ENCODE measurements at regions not wholly inside any gene's neighbourhood (a gene's known extent, or its start where the extent isn't known, plus 50 kb on each side); places are given as distances from the start of the nearest gene placed in this dataset.

DNA sequence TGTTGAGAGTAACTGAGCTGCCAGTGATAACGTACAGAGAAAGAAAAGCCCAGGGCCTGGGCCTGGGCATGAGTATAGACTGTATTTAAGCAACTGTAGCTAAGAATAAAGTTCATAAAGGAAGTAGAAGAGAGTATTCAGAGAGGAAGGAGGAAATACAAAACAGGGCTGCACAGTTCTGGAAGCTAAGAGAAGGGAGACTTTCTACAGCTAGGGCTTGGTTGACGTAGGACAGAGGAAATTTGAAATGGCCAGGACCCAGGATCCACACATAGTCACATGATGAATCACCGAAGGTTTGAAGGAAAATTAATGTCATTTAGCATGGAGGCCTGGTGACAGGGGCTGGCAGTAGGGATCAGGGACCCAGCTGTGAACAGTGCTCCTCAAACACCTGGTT is 66.7 kb downstream of the ARL4A start:
- no peaks in the 10 kb centered on the region for H3K79me2 ChIP-seq (ENCODE audit: insufficient read depth, low read length)
- no peak overlapping the region for H3K4me2 ChIP-seq (ENCODE audit: low read depth, low read length, poor library complexity, severe bottlenecking)
- H3F3A ChIP-seq (ENCODE audit: insufficient read depth): no peaks in the 10 kb centered on the region
- no peaks in the 10 kb centered on the region for H3K9me3 ChIP-seq (ENCODE audit: insufficient read depth, low read length)
- no peaks in the 10 kb centered on the region for H3K9me2 ChIP-seq (replicated peaks; ENCODE audit: insufficient read depth, low read length)
- H4K20me1 ChIP-seq (ENCODE audit: low read depth, low read length): no peaks in the 10 kb centered on the region
- TF ChIP-seq, protein P1, sequence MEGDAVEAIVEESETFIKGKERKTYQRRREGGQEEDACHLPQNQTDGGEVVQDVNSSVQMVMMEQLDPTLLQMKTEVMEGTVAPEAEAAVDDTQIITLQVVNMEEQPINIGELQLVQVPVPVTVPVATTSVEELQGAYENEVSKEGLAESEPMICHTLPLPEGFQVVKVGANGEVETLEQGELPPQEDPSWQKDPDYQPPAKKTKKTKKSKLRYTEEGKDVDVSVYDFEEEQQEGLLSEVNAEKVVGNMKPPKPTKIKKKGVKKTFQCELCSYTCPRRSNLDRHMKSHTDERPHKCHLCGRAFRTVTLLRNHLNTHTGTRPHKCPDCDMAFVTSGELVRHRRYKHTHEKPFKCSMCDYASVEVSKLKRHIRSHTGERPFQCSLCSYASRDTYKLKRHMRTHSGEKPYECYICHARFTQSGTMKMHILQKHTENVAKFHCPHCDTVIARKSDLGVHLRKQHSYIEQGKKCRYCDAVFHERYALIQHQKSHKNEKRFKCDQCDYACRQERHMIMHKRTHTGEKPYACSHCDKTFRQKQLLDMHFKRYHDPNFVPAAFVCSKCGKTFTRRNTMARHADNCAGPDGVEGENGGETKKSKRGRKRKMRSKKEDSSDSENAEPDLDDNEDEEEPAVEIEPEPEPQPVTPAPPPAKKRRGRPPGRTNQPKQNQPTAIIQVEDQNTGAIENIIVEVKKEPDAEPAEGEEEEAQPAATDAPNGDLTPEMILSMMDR (IDR thresholded peaks at IDR 0.05; ENCODE audit: insufficient read depth, low read length, poor library complexity, severe bottlenecking): no peak
- TF ChIP-seq EZH2phosphoT487 (conservative IDR thresholded peaks at IDR 0.05; ENCODE audit: low read length): no peak
- no peaks in the 10 kb centered on the region for H3K36me3 ChIP-seq (ENCODE audit: low read length)
- no peak overlapping the region for H3K27ac ChIP-seq (ENCODE audit: low read depth, low read length)
- no peak overlapping the region for H3K9ac ChIP-seq (ENCODE audit: low read length)
- H3K27me3 ChIP-seq (ENCODE audit: low read length): 0 out of 2 replicates have a peak, but pooled peaks cover 3% of the 10 kb centered on the region
- no peak overlapping the region for H2AFZ ChIP-seq (ENCODE audit: low read depth, low read length, severe bottlenecking)
- H3K4me3 ChIP-seq (ENCODE audit: insufficient read depth, low read length, poor library complexity, severe bottlenecking): no peak overlapping the region

DNA sequence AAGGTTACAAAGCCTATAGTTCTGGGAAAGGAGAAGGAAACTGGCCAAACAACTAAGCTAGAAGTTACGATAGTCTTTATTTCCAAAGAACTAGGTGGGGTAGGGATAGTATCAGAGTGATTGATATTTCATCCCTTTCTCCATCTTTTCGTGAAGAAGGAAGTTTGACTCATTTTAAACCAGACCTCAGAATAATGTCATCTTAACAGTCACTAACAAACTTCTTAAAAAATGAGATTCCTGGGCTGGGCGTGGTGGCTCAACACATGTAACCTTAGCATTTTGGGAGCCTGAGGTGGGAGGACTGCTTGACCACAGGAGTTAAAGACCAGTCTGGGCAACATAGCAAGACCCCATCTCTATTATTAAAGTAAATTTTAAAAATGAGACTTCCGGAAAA is 69.4 kb downstream of the ARL4A start:
- Histone ChIP-seq H3K27me3 (ENCODE audit: low read length) (0 out of 2 replicates have a peak, but pooled peaks cover 3% of the 10 kb centered on the region), H3K27ac (ENCODE audit: low read depth, low read length) (no peak overlapping the region), H4K20me1 (ENCODE audit: low read depth, low read length) (no peaks in the 10 kb centered on the region), H3K9ac (ENCODE audit: low read length) (no peak overlapping the region), H3K4me3 (ENCODE audit: insufficient read depth, low read length, poor library complexity, severe bottlenecking) (no peak overlapping the region), H3K36me3 (ENCODE audit: low read length) (no peaks in the 10 kb centered on the region), H2AFZ (ENCODE audit: low read depth, low read length, severe bottlenecking) (no peak overlapping the region), H3K9me3 (ENCODE audit: insufficient read depth, low read length) (no peaks in the 10 kb centered on the region), H3F3A (ENCODE audit: insufficient read depth) (no peaks in the 10 kb centered on the region), H3K9me2 (replicated peaks; ENCODE audit: insufficient read depth, low read length) (no peaks in the 10 kb centered on the region), H3K79me2 (ENCODE audit: insufficient read depth, low read length) (no peaks in the 10 kb centered on the region), H3K4me2 (ENCODE audit: low read depth, low read length, poor library complexity, severe bottlenecking) (no peak overlapping the region)
- TF ChIP-seq EZH2phosphoT487 (conservative IDR thresholded peaks at IDR 0.05; ENCODE audit: low read length): no peak
- TF ChIP-seq, protein P1 (IDR thresholded peaks at IDR 0.05; ENCODE audit: insufficient read depth, low read length, poor library complexity, severe bottlenecking): no peak

DNA sequence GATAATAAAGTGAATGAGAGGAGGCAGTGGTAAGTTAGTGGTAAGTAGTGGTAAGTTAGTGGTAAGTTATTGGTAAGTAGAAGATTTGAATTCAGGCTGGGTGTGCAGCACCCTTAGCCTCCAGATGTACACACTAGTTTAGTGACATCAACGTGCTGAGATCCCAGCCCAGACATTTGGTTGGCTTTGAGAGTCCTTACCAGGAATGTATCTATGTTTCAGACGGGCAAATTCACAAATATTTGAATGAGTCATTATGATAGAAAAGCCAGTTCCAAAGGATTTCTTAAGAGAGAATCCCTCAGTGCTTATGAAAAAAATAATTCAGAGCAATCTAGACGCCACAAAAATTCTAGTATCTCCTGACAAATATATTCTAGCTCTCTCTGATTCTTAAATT is 70.0 kb downstream of the ARL4A start:
- Histone ChIP-seq H3K79me2 (ENCODE audit: insufficient read depth, low read length) (no peaks in the 10 kb centered on the region), H3F3A (ENCODE audit: insufficient read depth) (no peaks in the 10 kb centered on the region), H3K4me2 (ENCODE audit: low read depth, low read length, poor library complexity, severe bottlenecking) (no peak overlapping the region), H3K9ac (ENCODE audit: low read length) (no peak overlapping the region), H3K9me3 (ENCODE audit: insufficient read depth, low read length) (no peaks in the 10 kb centered on the region), H3K4me3 (ENCODE audit: insufficient read depth, low read length, poor library complexity, severe bottlenecking) (no peak overlapping the region), H4K20me1 (ENCODE audit: low read depth, low read length) (no peaks in the 10 kb centered on the region), H3K27ac (ENCODE audit: low read depth, low read length) (no peak overlapping the region), H3K36me3 (ENCODE audit: low read length) (no peaks in the 10 kb centered on the region), H3K27me3 (ENCODE audit: low read length) (0 out of 2 replicates have a peak, but pooled peaks cover 3% of the 10 kb centered on the region), H2AFZ (ENCODE audit: low read depth, low read length, severe bottlenecking) (no peak overlapping the region), H3K9me2 (replicated peaks; ENCODE audit: insufficient read depth, low read length) (no peaks in the 10 kb centered on the region)
- TF ChIP-seq, protein P1 (IDR thresholded peaks at IDR 0.05; ENCODE audit: insufficient read depth, low read length, poor library complexity, severe bottlenecking): no peak
- TF ChIP-seq EZH2phosphoT487 (conservative IDR thresholded peaks at IDR 0.05; ENCODE audit: low read length): no peak

All from SU-DHL-6 (cell line).